ENCODE measurements at regions not wholly inside any gene's neighbourhood (a gene's known extent, or its start where the extent isn't known, plus 50 kb on each side); places are given as distances from the start of the nearest gene placed in this dataset.

DNA sequence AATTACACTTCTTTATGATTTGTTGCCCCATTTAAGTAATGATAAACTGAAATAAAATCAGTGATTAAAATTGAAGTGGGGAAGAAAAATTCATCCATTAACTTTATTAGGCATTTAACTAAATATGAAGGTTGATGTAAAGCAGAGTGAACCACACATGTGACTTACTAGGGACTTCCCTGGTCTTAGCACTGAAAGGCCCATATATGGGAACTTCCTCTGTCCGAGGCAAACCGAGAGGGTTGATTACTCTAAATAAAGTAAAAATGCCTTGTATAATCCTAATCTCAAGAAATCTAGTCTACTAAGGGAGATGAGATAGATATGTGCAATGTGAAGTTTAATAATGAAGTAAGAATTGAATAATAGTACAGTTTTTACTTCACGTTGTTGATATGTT, 403.9 kb upstream of the RPS6KA3 start:
- H3K27me3 Mint-ChIP-seq: peaks cover 0 to 2% (median 0%) of the 10 kb centered on the region in 5 donors
- no peak overlapping the region for H3K27ac ChIP-seq (ENCODE audit: low read depth, low read length)
- H3K4me3 ChIP-seq (ENCODE audit: low read length): no peak overlapping the region
- peaks cover 0 to 5% (median 0%) of the 10 kb centered on the region in 11 donors for H3K9me3 Mint-ChIP-seq
- no peaks in the 10 kb centered on the region for H3K4me1 Mint-ChIP-seq
- ATAC-seq: no peak
- intact Hi-C loops (cut with micrococcal nuclease): no loop called here
- no peak overlapping the region for H3K4me3 Mint-ChIP-seq
- no peaks in the 10 kb centered on the region for H3K36me3 Mint-ChIP-seq
- POLR2A ChIA-PET: no interaction called here
- no peak overlapping the region for H3K27ac Mint-ChIP-seq
- no peaks in the 10 kb centered on the region for H3K27me3 ChIP-seq (ENCODE audit: control insufficient read depth in 2 of 2, insufficient read depth in 2 of 2, low read length in 2 of 2)
- DNase-seq: no peak
- H3K36me3 ChIP-seq (ENCODE audit: control insufficient read depth in 2 of 3, insufficient read depth in 3 of 3, low read length in 3 of 3): no peaks in the 10 kb centered on the region
- CTCF ChIA-PET: interaction anchor here (0.7 kb wide), 1 partner anchor 571 kb away, joined by 3 read pairs; no protein-coding TSS in a partner anchor
- no peaks in the 10 kb centered on the region for H3K4me1 ChIP-seq (ENCODE audit: control insufficient read depth in 2 of 2, insufficient read depth in 2 of 2, low read length in 2 of 2)
- no peaks in the 10 kb centered on the region for H3K9me3 ChIP-seq (ENCODE audit: control insufficient read depth in 2 of 3, low read length in 3 of 3)

DNA sequence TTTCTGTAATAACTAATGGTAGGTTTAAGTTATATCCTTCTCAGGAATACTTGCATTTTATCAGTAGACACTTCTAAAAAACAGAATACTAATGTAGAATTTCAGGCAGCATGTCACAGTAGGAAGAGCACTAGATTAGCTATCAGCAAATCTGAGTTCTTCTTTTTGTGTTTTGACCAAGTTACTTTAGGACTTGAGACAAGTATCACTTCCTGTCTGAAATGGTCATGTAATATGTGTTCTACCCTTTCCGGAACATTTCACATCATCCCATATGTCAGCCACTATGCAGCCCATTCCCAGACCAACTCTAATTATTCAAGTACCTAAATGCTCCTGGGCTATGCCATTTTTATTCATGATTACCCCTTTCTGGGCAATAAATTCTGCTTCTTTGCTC, 401.8 kb upstream of the RPS6KA3 start:
- Histone ChIP-seq H3K9me3 (ENCODE audit: control insufficient read depth in 2 of 3, low read length in 3 of 3) (no peaks in the 10 kb centered on the region), H3K36me3 (ENCODE audit: control insufficient read depth in 2 of 3, insufficient read depth in 3 of 3, low read length in 3 of 3) (no peaks in the 10 kb centered on the region), H3K4me1 (ENCODE audit: control insufficient read depth in 2 of 2, insufficient read depth in 2 of 2, low read length in 2 of 2) (no peaks in the 10 kb centered on the region), H3K27me3 (ENCODE audit: control insufficient read depth in 2 of 2, insufficient read depth in 2 of 2, low read length in 2 of 2) (no peaks in the 10 kb centered on the region), H3K4me3 (ENCODE audit: low read length) (no peak overlapping the region), H3K27ac (ENCODE audit: low read depth, low read length) (no peak overlapping the region)
- no peaks in the 10 kb centered on the region for H3K36me3 Mint-ChIP-seq
- ATAC-seq (no peak), DNase-seq (no peak)
- no peak overlapping the region for H3K4me3 Mint-ChIP-seq
- CTCF ChIA-PET: no interaction called here
- POLR2A ChIA-PET: no interaction called here
- intact Hi-C loops (cut with micrococcal nuclease): no loop called here
- no peak overlapping the region for H3K27ac Mint-ChIP-seq
- peaks cover 0 to 4% (median 0%) of the 10 kb centered on the region in 5 donors for H3K27me3 Mint-ChIP-seq
- peaks cover 0 to 5% (median 0%) of the 10 kb centered on the region in 11 donors for H3K9me3 Mint-ChIP-seq
- no peaks in the 10 kb centered on the region for H3K4me1 Mint-ChIP-seq

DNA sequence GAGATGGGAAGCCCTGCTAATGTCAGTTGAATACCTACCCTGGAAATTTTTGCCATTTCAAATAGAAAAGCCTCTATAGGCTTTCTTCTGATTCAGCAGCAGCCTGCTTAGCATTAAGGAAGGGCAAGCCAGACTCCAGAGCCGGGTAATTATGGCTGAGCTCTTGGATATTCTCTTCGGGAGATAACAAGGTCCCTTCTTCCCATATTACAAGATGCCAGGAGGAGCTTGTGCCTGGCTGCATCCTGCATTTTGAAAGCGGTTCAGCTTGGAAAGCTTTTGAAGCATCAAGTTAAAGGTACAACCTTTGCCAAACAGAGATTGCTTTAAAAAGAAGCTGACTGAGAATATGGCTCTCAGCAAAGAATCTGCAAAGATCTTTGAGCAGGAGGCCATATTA, 399.6 kb upstream of the RPS6KA3 start:
- ChIA-PET POLR2A (no interaction called here), CTCF (no interaction called here)
- Mint-ChIP-seq H3K36me3 (no peaks in the 10 kb centered on the region), H3K9me3 (peaks cover 0 to 3% (median 0%) of the 10 kb centered on the region in 11 donors), H3K27me3 (peaks cover 0 to 4% (median 0%) of the 10 kb centered on the region in 5 donors), H3K4me3 (no peak overlapping the region), H3K27ac (no peak overlapping the region), H3K4me1 (no peaks in the 10 kb centered on the region)
- DNase-seq: no peak
- no peaks in the 10 kb centered on the region for H3K36me3 ChIP-seq (ENCODE audit: control insufficient read depth in 2 of 3, insufficient read depth in 3 of 3, low read length in 3 of 3)
- intact Hi-C loops (cut with micrococcal nuclease): no loop called here
- no peak for ATAC-seq
- no peak overlapping the region for H3K4me3 ChIP-seq (ENCODE audit: low read length)
- no peaks in the 10 kb centered on the region for H3K9me3 ChIP-seq (ENCODE audit: control insufficient read depth in 2 of 3, low read length in 3 of 3)
- H3K27ac ChIP-seq (ENCODE audit: low read depth, low read length): no peak overlapping the region
- H3K4me1 ChIP-seq (ENCODE audit: control insufficient read depth in 2 of 2, insufficient read depth in 2 of 2, low read length in 2 of 2): no peaks in the 10 kb centered on the region
- no peaks in the 10 kb centered on the region for H3K27me3 ChIP-seq (ENCODE audit: control insufficient read depth in 2 of 2, insufficient read depth in 2 of 2, low read length in 2 of 2)

DNA sequence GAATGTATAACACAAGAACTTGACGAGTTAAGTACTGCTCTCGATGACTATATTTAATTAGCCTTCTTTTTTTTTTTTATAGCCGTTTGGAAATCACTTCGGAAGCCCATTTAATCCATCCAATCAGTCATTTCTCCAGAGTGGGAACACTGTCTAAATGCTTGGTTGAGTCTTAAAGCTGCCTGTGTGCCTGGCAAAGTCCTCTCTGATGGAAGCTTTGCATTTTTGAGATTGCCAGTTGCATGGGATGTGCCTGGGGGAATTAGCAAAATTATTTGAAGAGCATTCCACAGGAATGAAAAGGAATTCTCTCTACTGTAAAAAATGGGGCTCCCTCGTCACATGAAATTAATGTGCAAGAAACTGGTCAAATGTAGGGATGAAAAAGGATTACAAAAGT, 398.8 kb upstream of the RPS6KA3 start:
- Mint-ChIP-seq H3K9me3 (peaks cover 0 to 4% (median 0%) of the 10 kb centered on the region in 11 donors), H3K27me3 (peaks cover 0 to 4% (median 0%) of the 10 kb centered on the region in 5 donors), H3K4me3 (no peak overlapping the region), H3K4me1 (no peaks in the 10 kb centered on the region), H3K27ac (no peak overlapping the region), H3K36me3 (no peaks in the 10 kb centered on the region)
- H3K4me1 ChIP-seq (ENCODE audit: control insufficient read depth in 2 of 2, insufficient read depth in 2 of 2, low read length in 2 of 2): no peaks in the 10 kb centered on the region
- POLR2A ChIA-PET: no interaction called here
- no peak overlapping the region for H3K4me3 ChIP-seq (ENCODE audit: low read length)
- intact Hi-C loops (cut with micrococcal nuclease): no loop called here
- H3K27ac ChIP-seq (ENCODE audit: low read depth, low read length): no peak overlapping the region
- no peaks in the 10 kb centered on the region for H3K36me3 ChIP-seq (ENCODE audit: control insufficient read depth in 2 of 3, insufficient read depth in 3 of 3, low read length in 3 of 3)
- ATAC-seq: no peak
- H3K9me3 ChIP-seq (ENCODE audit: control insufficient read depth in 2 of 3, low read length in 3 of 3): no peaks in the 10 kb centered on the region
- H3K27me3 ChIP-seq (ENCODE audit: control insufficient read depth in 2 of 2, insufficient read depth in 2 of 2, low read length in 2 of 2): no peaks in the 10 kb centered on the region
- no peak for DNase-seq
- CTCF ChIA-PET: no interaction called here

DNA sequence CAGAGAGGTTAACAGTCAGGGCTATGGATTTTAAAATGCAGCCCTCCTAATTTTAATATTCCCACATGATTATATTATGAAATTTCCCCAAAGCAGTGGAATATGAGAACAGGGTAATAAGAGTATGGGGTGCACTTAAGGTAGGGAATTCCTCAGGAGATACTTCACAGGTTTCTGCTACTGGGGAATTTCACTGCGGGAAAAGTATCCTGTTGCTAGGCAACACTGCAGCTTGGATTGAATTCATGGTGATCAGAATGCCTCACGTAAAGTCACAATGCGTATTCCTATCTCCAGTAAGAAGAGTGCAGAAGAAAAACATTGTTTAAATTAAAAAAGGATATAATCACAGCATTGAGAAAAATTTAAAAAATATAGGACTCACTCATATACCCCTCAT, 398.1 kb upstream of the RPS6KA3 start:
- intact Hi-C loops (cut with micrococcal nuclease): no loop called here

DNA sequence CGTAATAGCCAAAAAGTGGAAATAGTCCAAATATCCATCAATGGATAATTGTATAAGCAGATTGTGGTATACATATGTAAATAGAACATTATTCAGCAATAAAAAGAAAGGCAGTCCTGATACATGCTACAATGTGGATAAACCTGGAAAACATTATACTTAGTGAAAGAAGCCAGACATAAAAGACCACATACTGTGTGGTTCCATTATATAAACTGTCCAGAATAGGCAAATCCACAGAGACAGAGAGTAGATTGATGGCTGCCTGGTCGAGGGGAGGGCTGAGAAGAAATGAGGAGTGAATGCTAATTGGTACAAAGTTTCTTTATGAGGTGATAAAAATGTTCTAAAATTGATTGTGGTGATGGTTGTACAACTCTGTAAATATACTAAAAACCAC, 397.4 kb upstream of the RPS6KA3 start:
- no peak overlapping the region for H3K4me3 ChIP-seq (ENCODE audit: low read length)
- H3K4me1 Mint-ChIP-seq: no peaks in the 10 kb centered on the region
- peaks cover 0 to 4% (median 0%) of the 10 kb centered on the region in 11 donors for H3K9me3 Mint-ChIP-seq
- ATAC-seq (no peak), DNase-seq (no peak)
- H3K36me3 Mint-ChIP-seq: no peaks in the 10 kb centered on the region
- no peak overlapping the region for H3K27ac Mint-ChIP-seq
- POLR2A ChIA-PET: no interaction called here
- no peaks in the 10 kb centered on the region for H3K4me1 ChIP-seq (ENCODE audit: control insufficient read depth in 2 of 2, insufficient read depth in 2 of 2, low read length in 2 of 2)
- H3K4me3 Mint-ChIP-seq: no peak overlapping the region
- H3K27ac ChIP-seq (ENCODE audit: low read depth, low read length): no peak overlapping the region
- peaks cover 0 to 4% (median 0%) of the 10 kb centered on the region in 5 donors for H3K27me3 Mint-ChIP-seq
- no peaks in the 10 kb centered on the region for H3K27me3 ChIP-seq (ENCODE audit: control insufficient read depth in 2 of 2, insufficient read depth in 2 of 2, low read length in 2 of 2)
- no peaks in the 10 kb centered on the region for H3K36me3 ChIP-seq (ENCODE audit: control insufficient read depth in 2 of 3, insufficient read depth in 3 of 3, low read length in 3 of 3)
- intact Hi-C loops (cut with micrococcal nuclease): no loop called here
- CTCF ChIA-PET: no interaction called here
- no peaks in the 10 kb centered on the region for H3K9me3 ChIP-seq (ENCODE audit: control insufficient read depth in 2 of 3, low read length in 3 of 3)

More for the DNA sequence above, 398.1 kb upstream of the RPS6KA3 start:
- Mint-ChIP-seq H3K27me3 (peaks cover 0 to 4% (median 0%) of the 10 kb centered on the region in 5 donors), H3K4me3 (no peak overlapping the region), H3K4me1 (no peaks in the 10 kb centered on the region), H3K36me3 (no peaks in the 10 kb centered on the region), H3K27ac (no peak overlapping the region), H3K9me3 (peaks cover 0 to 4% (median 0%) of the 10 kb centered on the region in 11 donors)
- Histone ChIP-seq H3K4me3 (ENCODE audit: low read length) (no peak overlapping the region), H3K4me1 (ENCODE audit: control insufficient read depth in 2 of 2, insufficient read depth in 2 of 2, low read length in 2 of 2) (no peaks in the 10 kb centered on the region), H3K9me3 (ENCODE audit: control insufficient read depth in 2 of 3, low read length in 3 of 3) (no peaks in the 10 kb centered on the region), H3K27me3 (ENCODE audit: control insufficient read depth in 2 of 2, insufficient read depth in 2 of 2, low read length in 2 of 2) (no peaks in the 10 kb centered on the region), H3K27ac (ENCODE audit: low read depth, low read length) (no peak overlapping the region), H3K36me3 (ENCODE audit: control insufficient read depth in 2 of 3, insufficient read depth in 3 of 3, low read length in 3 of 3) (no peaks in the 10 kb centered on the region)
- ChIA-PET POLR2A (no interaction called here), CTCF (no interaction called here)
- no peak for ATAC-seq
- DNase-seq: no peak

DNA sequence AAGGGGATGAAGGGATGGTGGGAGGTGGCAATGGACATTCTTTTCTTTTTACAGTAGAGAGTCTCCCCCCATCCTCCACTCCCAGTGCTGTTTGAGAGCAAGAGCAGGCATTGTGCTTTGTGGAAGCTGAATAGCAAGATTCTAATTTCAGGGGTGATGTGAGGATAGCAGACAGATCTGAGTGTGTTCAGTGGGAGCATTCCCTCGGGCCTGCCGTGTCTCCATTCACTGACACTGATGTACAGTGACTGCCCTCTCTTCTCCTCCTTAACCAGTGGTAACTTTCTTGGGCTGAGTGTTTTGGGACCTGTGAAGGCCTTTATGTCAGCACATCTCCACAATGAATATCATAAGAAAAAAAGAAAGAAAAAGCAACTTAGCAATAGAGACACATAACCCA, 396.6 kb upstream of the RPS6KA3 start:
- Histone ChIP-seq H3K36me3 (ENCODE audit: control insufficient read depth in 2 of 3, insufficient read depth in 3 of 3, low read length in 3 of 3) (no peaks in the 10 kb centered on the region), H3K27ac (ENCODE audit: low read depth, low read length) (no peak overlapping the region), H3K4me3 (ENCODE audit: low read length) (no peak overlapping the region), H3K9me3 (ENCODE audit: control insufficient read depth in 2 of 3, low read length in 3 of 3) (no peaks in the 10 kb centered on the region), H3K27me3 (ENCODE audit: control insufficient read depth in 2 of 2, insufficient read depth in 2 of 2, low read length in 2 of 2) (no peaks in the 10 kb centered on the region), H3K4me1 (ENCODE audit: control insufficient read depth in 2 of 2, insufficient read depth in 2 of 2, low read length in 2 of 2) (no peaks in the 10 kb centered on the region)
- peaks cover 0 to 4% (median 0%) of the 10 kb centered on the region in 5 donors for H3K27me3 Mint-ChIP-seq
- no peaks in the 10 kb centered on the region for H3K4me1 Mint-ChIP-seq
- H3K4me3 Mint-ChIP-seq: no peak overlapping the region
- no peak overlapping the region for H3K27ac Mint-ChIP-seq
- ATAC-seq (no peak), DNase-seq (no peak)
- POLR2A ChIA-PET: no interaction called here
- H3K36me3 Mint-ChIP-seq: no peaks in the 10 kb centered on the region
- intact Hi-C loops (cut with micrococcal nuclease): no loop called here
- CTCF ChIA-PET: no interaction called here
- peaks cover 0 to 4% (median 0%) of the 10 kb centered on the region in 11 donors for H3K9me3 Mint-ChIP-seq
